Vagina (tissue), 2 donors: ENCODE measurements at regions not wholly inside any gene's neighbourhood (a gene's known extent, or its start where the extent isn't known, plus 50 kb on each side); places are given as distances from the start of the nearest gene placed in this dataset. TPM values are rescaled to one million over a fixed set of nuclear protein-coding genes. Genes with fewer than 3 reads are reported as not detected.

Experiments
- DNase-seq, 2 donors: peaks; one replicate each; pipeline ENCODE4 v3.0.0-alpha.2; 2017; ENCODE audit errors: extremely low spot score in 2 of 2
- H3K27ac ChIP-seq: fragments of 200-600 bp; sonication (generic); one replicate; pipeline ENCODE4 v1.5.1; 2019
- H3K27me3 ChIP-seq: fragments of 200-600 bp; sonication (generic); one replicate; pipeline ENCODE4 v1.5.1; 2019
- H3K36me3 ChIP-seq, 2 donors: fragments of 200-600 bp; sonication (generic); one replicate each; pipeline ENCODE4 v1.5.1; 2017 to 2019
- H3K4me1 ChIP-seq: fragments of 200-600 bp; sonication (generic); one replicate; pipeline ENCODE4 v1.5.1; 2019
- H3K4me3 ChIP-seq, 2 donors: fragments of 200-600 bp; sonication (generic); 1 replicate in 1 of 2; 2 replicates in 1 of 2; pipeline ENCODE4 v1.5.1; 2016 to 2019
- H3K9me3 ChIP-seq: fragments of 200-600 bp; sonication (generic); one replicate; pipeline ENCODE4 v1.5.1; 2019
- POLR2A ChIP-seq, 2 donors: fragments of 450-650 bp; IDR thresholded peaks; one replicate each; pipeline ENCODE4 v1.6.1; 2017; ENCODE audit warnings: antibody characterized with exemption in 2 of 2, mild to moderate bottlenecking in 2 of 2, moderate library complexity in 2 of 2
- POLR2AphosphoS5 ChIP-seq, 2 donors: sonication (generic); formaldehyde crosslinking; IDR thresholded peaks; one replicate each; pipeline ENCODE4 v1.9.0; 2017; ENCODE audit warnings: antibody characterized with exemption in 2 of 2, mild to moderate bottlenecking in 2 of 2, low read depth in 1 of 2; ENCODE audit not compliant: insufficient read depth in 1 of 2
- intact Hi-C: fragments of 100-400 bp; cut with DNase I; formaldehyde crosslinking; loops from one replicate; pipeline ENCODE4 v1.15.1; 2023
- small RNA-seq: library from RNA; depleted of rRNA; stranded (forward); fragments of <200 nt; gene quantifications from one replicate; pipeline ENCODE3, GENCODE V24; 2016
- TF ChIP-seq, protein P1 (sequence below), 3 experiments: fragments of 450-650 bp in 2 of 3; fragments of 200-600 bp in 1 of 3; sonication (generic) in 1 of 3; IDR thresholded peaks; one replicate each; pipeline ENCODE4 v1.5.1; 2017 to 2019; ENCODE audit warnings: antibody characterized with exemption in 3 of 3, mild to moderate bottlenecking in 2 of 3, moderate library complexity in 2 of 3

- DNase-seq = no peak
- no peaks in the 10 kb centered on the region for H3K9me3 ChIP-seq
- intact Hi-C loops = no loop called here
- no peak overlapping the region for H3K27ac ChIP-seq
- H3K27me3 ChIP-seq = no peaks in the 10 kb centered on the region
- H3K4me1 ChIP-seq = no peaks in the 10 kb centered on the region
- TF ChIP-seq POLR2A (IDR thresholded peaks at IDR 0.05) = no peak
- TF ChIP-seq POLR2AphosphoS5 (IDR thresholded peaks at IDR 0.05; ENCODE audit: insufficient read depth in 1 of 2, low read depth in 1 of 2) = no peak
- TF ChIP-seq, protein P1, sequence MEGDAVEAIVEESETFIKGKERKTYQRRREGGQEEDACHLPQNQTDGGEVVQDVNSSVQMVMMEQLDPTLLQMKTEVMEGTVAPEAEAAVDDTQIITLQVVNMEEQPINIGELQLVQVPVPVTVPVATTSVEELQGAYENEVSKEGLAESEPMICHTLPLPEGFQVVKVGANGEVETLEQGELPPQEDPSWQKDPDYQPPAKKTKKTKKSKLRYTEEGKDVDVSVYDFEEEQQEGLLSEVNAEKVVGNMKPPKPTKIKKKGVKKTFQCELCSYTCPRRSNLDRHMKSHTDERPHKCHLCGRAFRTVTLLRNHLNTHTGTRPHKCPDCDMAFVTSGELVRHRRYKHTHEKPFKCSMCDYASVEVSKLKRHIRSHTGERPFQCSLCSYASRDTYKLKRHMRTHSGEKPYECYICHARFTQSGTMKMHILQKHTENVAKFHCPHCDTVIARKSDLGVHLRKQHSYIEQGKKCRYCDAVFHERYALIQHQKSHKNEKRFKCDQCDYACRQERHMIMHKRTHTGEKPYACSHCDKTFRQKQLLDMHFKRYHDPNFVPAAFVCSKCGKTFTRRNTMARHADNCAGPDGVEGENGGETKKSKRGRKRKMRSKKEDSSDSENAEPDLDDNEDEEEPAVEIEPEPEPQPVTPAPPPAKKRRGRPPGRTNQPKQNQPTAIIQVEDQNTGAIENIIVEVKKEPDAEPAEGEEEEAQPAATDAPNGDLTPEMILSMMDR (IDR thresholded peaks at IDR 0.05) = no peak
- H3K36me3 ChIP-seq = no peaks in the 10 kb centered on the region
- H3K4me3 ChIP-seq = no peak overlapping the region
Measured at GRCh38 chr9:1962122-1962521, 53.0 kb upstream of the SMARCA2 start.

GRCh38 chr9:1962588-1963106, 52.5 kb upstream of the SMARCA2 start:
- Histone ChIP-seq H3K27me3 (no peaks in the 10 kb centered on the region), H3K9me3 (no peaks in the 10 kb centered on the region), H3K4me1 (no peaks in the 10 kb centered on the region), H3K27ac (no peak overlapping the region), H3K4me3 (no peak overlapping the region), H3K36me3 (no peaks in the 10 kb centered on the region)
- intact Hi-C loops = no loop called here
- DNase-seq = no peak
- TF ChIP-seq POLR2AphosphoS5 (IDR thresholded peaks at IDR 0.05; ENCODE audit: insufficient read depth in 1 of 2, low read depth in 1 of 2) (no peak), POLR2A (IDR thresholded peaks at IDR 0.05) (no peak)
- TF ChIP-seq, protein P1 (IDR thresholded peaks at IDR 0.05) = no peak

DNA sequence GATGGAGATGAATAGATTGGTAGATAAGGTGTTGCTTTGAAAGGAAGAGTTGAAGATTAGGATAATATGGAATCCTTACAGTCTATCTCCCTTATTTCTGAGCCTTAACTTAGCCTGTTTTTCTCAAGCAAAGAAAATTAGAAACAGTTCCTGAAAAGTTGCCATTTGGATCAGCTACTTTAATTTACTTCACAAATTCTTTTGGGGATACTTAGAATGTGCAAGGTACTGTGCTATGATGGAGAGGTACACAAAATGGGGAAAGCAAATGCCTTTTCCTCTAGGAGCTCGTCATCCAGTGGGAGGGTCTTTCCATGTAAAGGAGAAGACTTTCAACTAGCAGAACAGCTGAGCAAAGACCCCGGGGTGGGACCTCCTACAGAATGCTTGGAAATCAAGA, 51.1 kb upstream of the SMARCA2 start:
- Histone ChIP-seq H3K27me3 (no peaks in the 10 kb centered on the region), H3K4me1 (no peaks in the 10 kb centered on the region), H3K4me3 (no peak overlapping the region), H3K36me3 (no peaks in the 10 kb centered on the region), H3K27ac (no peak overlapping the region), H3K9me3 (no peaks in the 10 kb centered on the region)
- intact Hi-C loops = no loop called here
- DNase-seq = no peak
- TF ChIP-seq, protein P1 (IDR thresholded peaks at IDR 0.05) = no peak
- no peak for TF ChIP-seq POLR2A (IDR thresholded peaks at IDR 0.05)
- no peak for TF ChIP-seq POLR2AphosphoS5 (IDR thresholded peaks at IDR 0.05; ENCODE audit: insufficient read depth in 1 of 2, low read depth in 1 of 2)

Small RNAs in the stretch of these regions (small RNA-seq; reads per million reads assigned to genes)
- not detected for gene RNA5SP279
